ENCODE measurements at regions not wholly inside any gene's neighbourhood (a gene's known extent, or its start where the extent isn't known, plus 50 kb on each side); places are given as distances from the start of the nearest gene placed in this dataset.
"Not testable (repeated sequence)": the region's sequence is repeated elsewhere in the genome, so short reads cannot be mapped to it uniquely, and the experiment has no call there.

DNA sequence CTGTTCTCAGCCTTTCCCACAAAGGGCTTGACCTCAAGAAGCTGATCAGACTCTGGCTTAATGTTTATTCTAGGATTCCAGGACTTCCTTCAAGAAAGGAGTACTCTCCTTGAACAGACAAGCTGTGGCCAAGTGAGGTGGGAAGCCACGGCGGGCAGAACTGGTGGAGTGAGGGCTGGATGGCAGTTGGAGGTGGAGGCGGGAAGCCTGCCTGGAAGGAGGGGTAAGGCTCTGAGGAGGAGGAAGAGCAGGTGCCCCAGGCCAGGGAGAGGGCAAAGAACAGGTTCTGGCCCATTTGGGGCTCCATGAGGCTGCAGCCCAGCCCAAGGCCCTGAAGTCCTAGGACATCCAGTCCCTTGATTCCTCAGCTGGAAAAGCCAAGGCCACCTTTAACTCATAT lies 143.9 kb downstream of the CYP26B1 start:
- DNase-seq = no peak

DNA sequence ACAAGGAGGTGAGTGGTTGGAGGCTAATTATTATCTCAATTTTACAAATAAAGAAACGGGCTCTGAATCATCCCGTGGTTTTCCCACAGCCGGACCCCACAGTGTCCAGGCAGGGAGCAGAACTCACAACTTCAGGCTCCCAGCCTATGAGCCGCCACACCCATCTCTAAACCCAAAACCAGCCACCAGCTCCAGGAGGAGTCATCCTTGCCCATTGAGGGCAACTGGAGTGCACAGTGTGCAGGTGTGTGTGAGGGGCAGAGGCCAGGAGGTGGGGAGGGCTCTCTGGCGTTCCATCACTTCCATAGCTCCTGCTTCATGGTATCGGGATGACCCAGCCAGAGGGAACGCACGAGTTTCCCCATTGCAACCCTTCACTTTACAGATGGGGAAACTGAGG lies 144.5 kb downstream of the CYP26B1 start:
- no peak for DNase-seq

- DNase-seq = no peak
These were observed 145.5 kb downstream of the CYP26B1 start for GRCh38 chr2:72001937-72002690.

- DNase-seq = no peak
These were observed 147.6 kb downstream of the CYP26B1 start for GRCh38 chr2:72000110-72000509.

GRCh38 chr2:71999580-71999979 lies 148.1 kb downstream of the CYP26B1 start:
- DNase-seq = no peak

GRCh38 chr2:71997843-71998242 lies 149.8 kb downstream of the CYP26B1 start:
- DNase-seq = no peak

DNA sequence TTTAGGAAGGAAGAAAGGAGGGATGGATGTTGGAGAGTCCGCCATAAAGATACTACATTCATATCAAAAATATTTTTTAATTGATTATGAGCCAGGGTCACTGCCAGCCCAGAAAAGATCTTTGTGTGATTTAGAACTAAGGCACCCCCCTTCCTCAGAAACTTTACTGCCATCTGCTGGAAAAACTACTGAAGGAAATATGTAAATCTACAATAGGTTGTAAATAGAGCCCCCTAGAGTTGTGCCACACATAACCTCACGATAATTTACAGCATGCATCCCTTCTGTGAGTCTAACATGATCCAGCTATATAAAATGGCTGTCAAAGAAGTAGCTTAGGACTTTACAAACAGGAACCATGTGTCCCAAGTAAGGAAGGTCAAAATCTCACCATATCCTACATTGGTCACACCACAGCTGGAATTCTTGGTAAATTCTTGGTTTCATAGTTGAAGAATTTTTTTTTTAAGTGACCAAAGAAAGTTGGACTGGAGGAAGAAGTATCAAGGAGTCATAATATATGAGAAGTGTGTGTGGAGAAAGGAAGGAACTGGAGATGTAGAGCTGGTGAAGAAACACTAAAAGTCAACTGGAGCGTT lies 152.5 kb downstream of the CYP26B1 start:
- DNase-seq = peak; percentile 24 to 49

- no peak for DNase-seq
These were observed 155.6 kb downstream of the CYP26B1 start for GRCh38 chr2:71992036-71992435.

DNA sequence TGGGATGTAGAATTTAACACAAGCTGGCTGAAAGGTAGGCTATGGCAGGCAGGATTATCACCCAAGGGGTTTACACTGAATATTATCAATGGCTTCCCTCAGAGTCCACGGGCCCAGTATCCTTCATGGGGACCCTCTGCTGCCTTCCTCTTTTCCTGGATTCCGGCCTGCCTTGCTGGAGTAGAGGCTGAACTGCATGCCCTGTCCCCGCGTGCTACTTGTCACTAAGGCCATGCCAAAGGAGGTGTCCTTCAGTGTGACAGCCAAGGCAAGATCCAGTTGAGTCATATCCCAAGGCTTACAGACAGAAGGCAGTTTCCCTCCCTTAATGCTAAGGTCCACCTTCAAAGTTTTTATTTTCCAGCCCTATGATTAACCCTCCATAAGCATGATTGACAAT lies 156.3 kb downstream of the CYP26B1 start:
- DNase-seq = no peak

GRCh38 chr2:71990826-71991225 lies 156.8 kb downstream of the CYP26B1 start:
- no peak for DNase-seq

- DNase-seq = no peak
These were observed 157.5 kb downstream of the CYP26B1 start for GRCh38 chr2:71990122-71990521.

GRCh38 chr2:71989671-71990070 lies 158.0 kb downstream of the CYP26B1 start:
- DNase-seq = no peak

DNA sequence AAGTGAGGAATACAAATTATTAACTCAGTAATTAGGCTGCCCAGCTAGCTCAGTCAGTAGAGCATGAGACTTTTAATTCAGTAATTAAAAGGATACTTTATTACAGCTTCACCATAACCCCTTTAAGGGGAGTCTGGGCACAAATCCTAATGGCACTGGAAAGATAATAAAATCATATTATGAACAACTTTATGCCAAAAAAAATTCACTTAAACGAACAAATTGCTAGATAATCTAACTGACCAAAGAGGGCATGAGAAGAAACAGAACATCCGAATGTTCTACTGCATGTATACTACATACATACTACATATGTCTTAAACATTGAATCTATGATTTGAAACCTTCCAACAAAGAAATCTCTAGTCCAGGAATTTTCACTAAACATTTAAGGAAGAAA lies 159.5 kb downstream of the CYP26B1 start:
- DNase-seq = no peak

DNA sequence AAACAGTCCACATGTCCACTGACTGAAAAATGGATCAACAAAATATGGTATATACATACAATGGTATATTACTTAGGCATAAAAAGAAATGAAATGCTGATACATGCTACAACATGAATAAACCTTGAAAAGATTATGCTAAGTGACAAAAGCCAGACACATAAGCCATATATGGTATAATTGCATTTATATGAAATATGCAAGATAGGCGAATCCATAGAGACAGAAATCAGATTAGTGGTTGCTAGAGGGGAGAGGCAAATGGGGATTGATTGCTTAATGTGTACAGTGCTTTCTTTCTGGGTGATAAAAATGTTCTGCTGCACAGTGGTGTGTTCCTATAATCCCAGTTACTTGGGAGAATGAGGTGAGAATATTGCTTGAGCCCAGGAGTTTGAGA lies 171.0 kb downstream of the CYP26B1 start:
- no peak for DNase-seq

- no peak for DNase-seq
These were observed 172.8 kb downstream of the CYP26B1 start for GRCh38 chr2:71974846-71975245.

GRCh38 chr2:71971493-71971892 lies 176.2 kb downstream of the CYP26B1 start:
- DNase-seq = no peak

GRCh38 chr2:71965530-71965929 lies 182.1 kb downstream of the CYP26B1 start:
- no peak for DNase-seq

- no peak for DNase-seq
These were observed 184.6 kb downstream of the CYP26B1 start for GRCh38 chr2:71962911-71963694.

- DNase-seq = no peak
These were observed 185.3 kb downstream of the CYP26B1 start for GRCh38 chr2:71962350-71962749.

DNA sequence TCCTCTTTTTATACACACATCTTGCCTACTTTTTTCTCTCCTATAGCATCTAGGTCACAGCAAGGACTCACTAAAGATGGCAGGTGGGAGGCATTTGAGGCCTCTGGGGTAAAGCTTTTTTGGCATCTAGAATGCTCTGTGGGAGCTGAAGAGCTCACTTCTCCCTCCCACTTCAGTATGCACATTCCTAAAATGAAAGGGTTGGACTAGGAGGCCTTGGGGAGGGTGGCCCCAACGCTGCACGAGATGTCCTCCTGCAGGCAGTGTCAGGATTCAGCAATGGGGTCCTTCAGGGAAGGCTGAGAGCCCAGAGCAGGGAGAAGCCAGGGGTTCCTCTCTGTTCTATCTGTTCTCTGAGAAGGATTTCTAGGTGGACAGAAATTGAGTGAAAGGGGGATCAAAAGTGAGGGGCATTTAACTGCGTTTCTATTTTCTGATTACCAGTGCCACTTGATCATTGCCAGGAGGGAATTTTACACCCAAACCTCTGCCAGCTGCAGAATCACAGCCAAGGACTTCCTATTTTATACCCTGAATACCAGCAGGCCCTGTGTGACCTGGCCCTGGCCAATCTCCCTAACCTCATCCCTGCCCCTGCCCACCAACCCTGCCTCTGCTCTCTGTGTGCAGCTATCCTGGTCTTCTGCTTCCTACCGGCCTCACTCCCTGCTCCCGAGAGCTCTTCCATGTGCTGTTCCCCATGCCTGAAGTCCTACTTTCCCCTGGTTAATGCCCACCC lies 186.2 kb downstream of the CYP26B1 start:
- no peak for DNase-seq

- DNase-seq = no peak
These were observed 188.2 kb downstream of the CYP26B1 start for GRCh38 chr2:71959494-71959893.

DNA sequence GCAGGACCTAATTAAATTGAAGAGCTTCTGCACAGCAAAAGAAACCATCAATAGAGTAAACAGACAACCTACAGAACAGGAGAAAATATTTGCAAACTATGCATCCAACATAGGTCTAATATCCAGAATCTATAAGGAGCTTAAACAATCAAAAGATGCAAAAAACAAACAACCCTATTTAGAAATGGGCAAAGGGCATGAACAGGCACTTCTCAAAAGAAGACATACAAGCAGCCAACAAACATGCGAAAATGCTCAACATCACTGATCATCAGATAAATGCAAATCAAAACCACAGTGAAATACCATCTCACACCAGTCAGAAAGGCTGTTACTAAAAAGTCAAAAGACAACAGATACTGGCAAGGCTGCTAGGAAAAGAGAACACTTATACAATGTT lies 189.2 kb downstream of the CYP26B1 start:
- DNase-seq = not testable (repeated sequence)

DNA sequence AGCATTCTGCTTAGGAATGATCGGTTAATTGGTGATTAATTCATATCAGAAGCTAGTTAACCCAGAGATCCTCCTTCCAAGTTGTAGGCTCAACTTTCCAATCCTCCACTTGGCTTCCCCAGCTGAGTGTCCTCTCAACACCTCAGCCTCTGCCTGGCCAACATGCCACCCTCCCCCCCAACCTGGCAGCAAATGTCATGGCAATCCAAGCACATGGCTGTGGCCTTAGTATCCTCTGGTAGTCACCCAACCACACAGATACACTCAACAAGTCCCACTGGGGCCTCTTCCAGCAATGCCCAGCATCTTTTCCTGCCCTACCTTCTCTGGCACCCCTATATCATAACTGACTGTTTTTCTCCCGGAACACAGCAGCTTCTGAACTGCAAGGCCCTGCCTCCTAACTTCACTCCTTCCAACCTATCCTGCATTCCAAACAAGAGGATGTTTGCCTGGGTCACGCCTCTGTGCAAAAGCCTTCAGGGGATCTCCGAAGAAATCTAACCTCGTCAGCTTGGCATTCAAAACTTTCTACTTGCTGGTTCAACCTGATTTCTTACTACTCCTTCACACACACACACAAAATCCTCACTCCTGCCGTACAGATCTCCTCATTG lies 195.0 kb downstream of the CYP26B1 start:
- DNase-seq = no peak

All from Kasumi-1 (cell line).